ENCODE measurements at regions not wholly inside any gene's neighbourhood (a gene's known extent, or its start where the extent isn't known, plus 50 kb on each side); places are given as distances from the start of the nearest gene placed in this dataset.
A peak's percentile ranks its signal among the peaks of the same experiment; 100 is the strongest.

- no peak overlapping the region for H3K4me3 ChIP-seq (ENCODE audit: low read depth, low read length)
- no peaks in the 10 kb centered on the region for H3K9me3 Mint-ChIP-seq (ENCODE audit: unreplicated experiment)
- no peaks in the 10 kb centered on the region for H3K36me3 ChIP-seq (ENCODE audit: control insufficient read depth, insufficient read depth, low read length)
- no peak for TF ChIP-seq CTCF (IDR thresholded peaks at IDR 0.05; ENCODE audit: insufficient read depth in 1 of 2, low read depth in 1 of 2, low read length in 1 of 2, severe bottlenecking in 1 of 2, unreplicated experiment in 1 of 2)
- no peak overlapping the region for H3K27ac Mint-ChIP-seq (ENCODE audit: unreplicated experiment)
- ChIA-PET CTCF (no interaction called here), POLR2A (no interaction called here)
- H3K4me3 Mint-ChIP-seq (ENCODE audit: unreplicated experiment) = no peak overlapping the region
- BruUV-seq (replicated peaks) = no TSS peak
- H3K9me3 ChIP-seq = no peaks in the 10 kb centered on the region
- H3K36me3 Mint-ChIP-seq (ENCODE audit: insufficient read depth, unreplicated experiment) = no peaks in the 10 kb centered on the region
- no peaks in the 10 kb centered on the region for H3K4me1 Mint-ChIP-seq (ENCODE audit: low read depth, unreplicated experiment)
- H3K27me3 Mint-ChIP-seq (ENCODE audit: insufficient read depth, unreplicated experiment) = no peaks in the 10 kb centered on the region
- H3K4me1 ChIP-seq = no peaks in the 10 kb centered on the region
- H3K27me3 ChIP-seq (replicated peaks; ENCODE audit: control insufficient read depth, insufficient read depth, low read length) = no peaks in the 10 kb centered on the region
- intact Hi-C loops (cut with micrococcal nuclease; ENCODE audit: unreplicated experiment) = no loop called here
- DNase-seq = no peak
These were observed 54.2 kb upstream of the RGS7 start for GRCh38 chr1:241411056-241411775.

GRCh38 chr1:241408170-241408569, 51.2 kb upstream of the RGS7 start:
- Histone ChIP-seq H3K4me1 (no peaks in the 10 kb centered on the region), H3K27me3 (replicated peaks; ENCODE audit: control insufficient read depth, insufficient read depth, low read length) (no peaks in the 10 kb centered on the region), H3K9me3 (no peaks in the 10 kb centered on the region), H3K36me3 (ENCODE audit: control insufficient read depth, insufficient read depth, low read length) (no peaks in the 10 kb centered on the region), H3K4me3 (ENCODE audit: low read depth, low read length) (no peak overlapping the region)
- BruUV-seq (replicated peaks) = no TSS peak
- no peaks in the 10 kb centered on the region for H3K9me3 Mint-ChIP-seq (ENCODE audit: unreplicated experiment)
- no peak overlapping the region for H3K4me3 Mint-ChIP-seq (ENCODE audit: unreplicated experiment)
- ChIA-PET CTCF (no interaction called here), POLR2A (no interaction called here)
- intact Hi-C loops (cut with micrococcal nuclease; ENCODE audit: unreplicated experiment) = loop anchor here (1.0 to 5.0 kb wide), 4 partner anchors 251 to 676 kb away; no protein-coding TSS in a partner anchor
- H3K4me1 Mint-ChIP-seq (ENCODE audit: low read depth, unreplicated experiment) = no peaks in the 10 kb centered on the region
- peak in 1 of 2 experiments; percentile 4 for DNase-seq
- TF ChIP-seq CTCF (IDR thresholded peaks at IDR 0.05; ENCODE audit: insufficient read depth in 1 of 2, low read depth in 1 of 2, low read length in 1 of 2, severe bottlenecking in 1 of 2, unreplicated experiment in 1 of 2) = peak; percentile 18 to 28
- H3K36me3 Mint-ChIP-seq (ENCODE audit: insufficient read depth, unreplicated experiment) = no peaks in the 10 kb centered on the region
- no peak overlapping the region for H3K27ac Mint-ChIP-seq (ENCODE audit: unreplicated experiment)
- peaks cover 6% of the 10 kb centered on the region for H3K27me3 Mint-ChIP-seq (ENCODE audit: insufficient read depth, unreplicated experiment)
